ENCODE measurements at regions not wholly inside any gene's neighbourhood (a gene's known extent, or its start where the extent isn't known, plus 50 kb on each side); places are given as distances from the start of the nearest gene placed in this dataset.

DNA sequence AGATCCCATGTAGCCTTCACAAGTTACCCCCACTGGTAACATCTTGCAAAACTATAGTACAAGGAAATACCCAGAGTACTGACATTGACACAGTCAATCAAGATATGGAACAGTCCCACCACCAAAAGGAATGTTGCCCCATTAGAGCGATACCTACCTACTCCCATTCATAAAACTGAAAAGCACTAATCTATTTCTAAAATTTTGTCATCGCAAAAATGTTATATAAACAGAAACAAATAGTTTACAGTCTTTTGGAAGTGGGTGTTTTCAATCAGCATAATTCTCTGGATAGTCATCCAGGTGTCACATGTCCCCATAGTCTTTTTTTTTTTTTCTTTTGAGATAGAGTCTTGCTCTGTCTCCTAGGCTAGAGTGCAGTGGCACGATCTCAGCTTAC is 156.9 kb upstream of the AGTR1 start:
- TF ChIP-seq, protein P1, sequence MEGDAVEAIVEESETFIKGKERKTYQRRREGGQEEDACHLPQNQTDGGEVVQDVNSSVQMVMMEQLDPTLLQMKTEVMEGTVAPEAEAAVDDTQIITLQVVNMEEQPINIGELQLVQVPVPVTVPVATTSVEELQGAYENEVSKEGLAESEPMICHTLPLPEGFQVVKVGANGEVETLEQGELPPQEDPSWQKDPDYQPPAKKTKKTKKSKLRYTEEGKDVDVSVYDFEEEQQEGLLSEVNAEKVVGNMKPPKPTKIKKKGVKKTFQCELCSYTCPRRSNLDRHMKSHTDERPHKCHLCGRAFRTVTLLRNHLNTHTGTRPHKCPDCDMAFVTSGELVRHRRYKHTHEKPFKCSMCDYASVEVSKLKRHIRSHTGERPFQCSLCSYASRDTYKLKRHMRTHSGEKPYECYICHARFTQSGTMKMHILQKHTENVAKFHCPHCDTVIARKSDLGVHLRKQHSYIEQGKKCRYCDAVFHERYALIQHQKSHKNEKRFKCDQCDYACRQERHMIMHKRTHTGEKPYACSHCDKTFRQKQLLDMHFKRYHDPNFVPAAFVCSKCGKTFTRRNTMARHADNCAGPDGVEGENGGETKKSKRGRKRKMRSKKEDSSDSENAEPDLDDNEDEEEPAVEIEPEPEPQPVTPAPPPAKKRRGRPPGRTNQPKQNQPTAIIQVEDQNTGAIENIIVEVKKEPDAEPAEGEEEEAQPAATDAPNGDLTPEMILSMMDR (IDR thresholded peaks at IDR 0.05; ENCODE audit: borderline replicate concordance, extremely low read depth, insufficient read depth), result no peak
- H3K27me3 ChIP-seq (ENCODE audit: control insufficient read depth, insufficient read depth, low read length), result no peaks in the 10 kb centered on the region
- H3K27ac ChIP-seq (ENCODE audit: low read depth in 2 of 2, low read length in 2 of 2), result no peak overlapping the region
- no peak for FAIRE-seq
- no peak for DNase-seq
- no peaks in the 10 kb centered on the region for H3K9me3 ChIP-seq (ENCODE audit: control insufficient read depth in 2 of 3, insufficient read depth in 1 of 3, low read length in 3 of 3)
- H3K4me1 ChIP-seq (ENCODE audit: control insufficient read depth in 2 of 3, insufficient read depth in 2 of 3, low read depth in 1 of 3, low read length in 3 of 3), result no peaks in the 10 kb centered on the region
- no peaks in the 10 kb centered on the region for H3K36me3 ChIP-seq (ENCODE audit: control insufficient read depth in 2 of 3, insufficient read depth in 3 of 3, low read length in 3 of 3)
- intact Hi-C loops (cut with DNase I), result no loop called here
- H3K4me3 ChIP-seq (ENCODE audit: low read length in 3 of 3), result no peak overlapping the region
- H3K9ac ChIP-seq (ENCODE audit: low read length in 3 of 3), result no peak overlapping the region

DNA sequence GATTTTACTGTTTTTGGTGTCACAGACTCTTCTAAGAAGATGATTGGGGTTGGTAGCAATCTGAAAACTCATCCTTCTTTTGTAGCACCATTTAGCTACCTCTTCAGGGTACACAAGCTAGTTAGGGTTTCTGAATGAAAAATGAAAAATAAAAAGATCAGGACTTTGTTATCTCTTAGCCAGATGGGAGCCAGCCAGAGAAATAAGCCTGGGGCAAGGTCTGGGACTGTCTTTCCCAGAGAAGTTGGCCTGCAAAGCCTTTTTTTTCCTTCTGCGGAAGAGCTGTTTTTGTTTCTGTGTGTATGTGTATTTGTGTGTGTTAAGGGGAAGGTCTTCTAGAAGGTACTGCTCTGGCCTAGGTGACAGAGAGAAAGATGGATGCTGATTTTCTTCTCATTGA is 150.7 kb upstream of the AGTR1 start:
- TF ChIP-seq, protein P1 (IDR thresholded peaks at IDR 0.05; ENCODE audit: borderline replicate concordance, extremely low read depth, insufficient read depth), result no peak
- no peak for DNase-seq
- Histone ChIP-seq H3K27me3 (ENCODE audit: control insufficient read depth, insufficient read depth, low read length) (no peaks in the 10 kb centered on the region), H3K9ac (ENCODE audit: low read length in 3 of 3) (no peak overlapping the region), H3K4me1 (ENCODE audit: control insufficient read depth in 2 of 3, insufficient read depth in 2 of 3, low read depth in 1 of 3, low read length in 3 of 3) (no peaks in the 10 kb centered on the region), H3K4me3 (ENCODE audit: low read length in 3 of 3) (no peak overlapping the region), H3K36me3 (ENCODE audit: control insufficient read depth in 2 of 3, insufficient read depth in 3 of 3, low read length in 3 of 3) (no peaks in the 10 kb centered on the region), H3K9me3 (ENCODE audit: control insufficient read depth in 2 of 3, insufficient read depth in 1 of 3, low read length in 3 of 3) (no peaks in the 10 kb centered on the region), H3K27ac (ENCODE audit: low read depth in 2 of 2, low read length in 2 of 2) (no peak overlapping the region)
- no peak for FAIRE-seq
- intact Hi-C loops (cut with DNase I), result no loop called here

DNA sequence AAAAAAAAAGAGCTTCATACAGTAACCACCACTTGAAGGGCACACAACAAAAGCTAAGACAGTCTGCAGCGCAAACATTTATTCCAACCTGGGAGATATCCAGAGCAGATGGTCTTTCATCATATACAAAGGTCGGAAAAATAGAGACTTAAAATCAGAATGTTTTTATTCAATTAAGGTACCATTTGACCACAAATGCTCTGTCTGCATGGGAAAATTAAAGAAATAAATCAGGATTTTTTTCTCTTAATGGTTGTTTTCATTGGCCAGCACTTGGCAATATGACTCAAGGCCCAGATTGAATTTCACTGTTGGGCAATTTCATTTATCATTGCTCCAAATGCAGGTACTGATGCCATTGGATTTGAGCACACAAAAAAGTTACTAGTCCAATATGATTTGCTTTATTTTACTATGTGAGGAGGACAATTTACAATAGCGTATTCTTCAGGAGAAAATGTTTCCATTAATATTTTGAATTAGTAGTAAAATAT is 145.9 kb upstream of the AGTR1 start:
- H3K27me3 ChIP-seq (ENCODE audit: control insufficient read depth, insufficient read depth, low read length), result no peaks in the 10 kb centered on the region
- no peak for DNase-seq
- H3K36me3 ChIP-seq (ENCODE audit: control insufficient read depth in 2 of 3, insufficient read depth in 3 of 3, low read length in 3 of 3), result no peaks in the 10 kb centered on the region
- FAIRE-seq, result no peak
- no peaks in the 10 kb centered on the region for H3K4me1 ChIP-seq (ENCODE audit: control insufficient read depth in 2 of 3, insufficient read depth in 2 of 3, low read depth in 1 of 3, low read length in 3 of 3)
- TF ChIP-seq, protein P1 (IDR thresholded peaks at IDR 0.05; ENCODE audit: borderline replicate concordance, extremely low read depth, insufficient read depth), result no peak
- intact Hi-C loops (cut with DNase I), result no loop called here
- no peaks in the 10 kb centered on the region for H3K9me3 ChIP-seq (ENCODE audit: control insufficient read depth in 2 of 3, insufficient read depth in 1 of 3, low read length in 3 of 3)
- H3K9ac ChIP-seq (ENCODE audit: low read length in 3 of 3), result no peak overlapping the region
- no peak overlapping the region for H3K4me3 ChIP-seq (ENCODE audit: low read length in 3 of 3)
- H3K27ac ChIP-seq (ENCODE audit: low read depth in 2 of 2, low read length in 2 of 2), result no peak overlapping the region

DNA sequence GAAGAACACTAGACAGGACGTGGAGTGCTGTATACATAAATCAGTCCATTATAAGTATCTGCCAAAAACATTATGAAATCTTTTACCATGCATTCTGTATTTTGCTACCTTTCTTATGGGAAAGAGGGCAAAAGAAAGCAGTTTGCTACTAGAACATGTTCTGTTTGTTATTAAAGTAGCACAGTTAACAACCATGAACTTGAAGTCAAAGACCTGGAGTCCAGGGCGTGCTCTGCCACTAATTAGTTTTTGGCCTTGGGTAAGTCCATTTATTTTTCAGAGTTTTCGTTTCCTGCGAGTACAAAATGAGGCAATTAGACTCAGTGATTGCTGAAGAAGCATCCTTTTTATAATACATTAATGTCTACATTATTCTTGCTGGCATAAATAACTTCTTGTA is 143.3 kb upstream of the AGTR1 start:
- Histone ChIP-seq H3K27me3 (ENCODE audit: control insufficient read depth, insufficient read depth, low read length) (no peaks in the 10 kb centered on the region), H3K9me3 (ENCODE audit: control insufficient read depth in 2 of 3, insufficient read depth in 1 of 3, low read length in 3 of 3) (no peaks in the 10 kb centered on the region), H3K27ac (ENCODE audit: low read depth in 2 of 2, low read length in 2 of 2) (no peak overlapping the region), H3K4me1 (ENCODE audit: control insufficient read depth in 2 of 3, insufficient read depth in 2 of 3, low read depth in 1 of 3, low read length in 3 of 3) (no peaks in the 10 kb centered on the region), H3K36me3 (ENCODE audit: control insufficient read depth in 2 of 3, insufficient read depth in 3 of 3, low read length in 3 of 3) (no peaks in the 10 kb centered on the region), H3K9ac (ENCODE audit: low read length in 3 of 3) (no peak overlapping the region), H3K4me3 (ENCODE audit: low read length in 3 of 3) (no peak overlapping the region)
- TF ChIP-seq, protein P1 (IDR thresholded peaks at IDR 0.05; ENCODE audit: borderline replicate concordance, extremely low read depth, insufficient read depth), result no peak
- intact Hi-C loops (cut with DNase I), result no loop called here
- no peak for FAIRE-seq
- DNase-seq, result no peak
